Psoas muscle (tissue), 7 donors: ENCODE measurements at regions not wholly inside any gene's neighbourhood (a gene's known extent, or its start where the extent isn't known, plus 50 kb on each side); places are given as distances from the start of the nearest gene placed in this dataset.

Source experiments
- ATAC-seq, 4 donors: fragments of 200-7000 bp; cut with Tn5 transposase; one replicate each; pipeline ENCODE4 v1.9.1; 2020; ENCODE audit warnings: moderate library complexity in 3 of 4, mild to moderate bottlenecking in 2 of 4
- DNase-seq, 2 donors: peaks; one replicate each; pipeline ENCODE4 v3.0.0-alpha.2; 2020
- H3K27ac ChIP-seq: fragments of 200-600 bp; one replicate; pipeline ENCODE4 v1.8.0; 2022
- H3K27me3 ChIP-seq, 3 donors: fragments of 200-600 bp in 1 of 3; one replicate each; pipeline versions ENCODE4 v1.6.1 to v1.8.0; 2013 to 2022; ENCODE audit warnings: low read length in 2 of 3, mild to moderate bottlenecking in 2 of 3, moderate library complexity in 1 of 3; ENCODE audit not compliant: insufficient read depth in 3 of 3
- H3K36me3 ChIP-seq, 2 donors: fragments of 200-600 bp in 1 of 2; one replicate each; pipeline versions ENCODE4 v1.6.1 to v1.8.0; 2013 to 2022; ENCODE audit warnings: low read depth in 1 of 2, mild to moderate bottlenecking in 1 of 2, moderate library complexity in 1 of 2; ENCODE audit not compliant: insufficient read depth in 1 of 2
- H3K4me1 ChIP-seq: fragments of 200-600 bp; one replicate; pipeline ENCODE4 v1.8.0; 2022
- H3K4me3 ChIP-seq: fragments of 200-600 bp; one replicate; pipeline ENCODE4 v1.8.0; 2022; ENCODE audit warnings: mild to moderate bottlenecking
- H3K9me3 ChIP-seq: fragments of 200-600 bp; one replicate; pipeline ENCODE4 v1.8.0; 2022
- CTCF ChIP-seq: fragments of 200-600 bp; IDR thresholded peaks from one replicate; pipeline ENCODE4 v1.8.0; 2022; ENCODE audit warnings: antibody characterized with exemption
- WGBS, 3 donors: extraction: QIAGEN DNeasy Blood & Tissue Kit; methylation state at CpG; one replicate each; pipeline versions ENCODE4 v1.1.6 to v1.1.7; 2013; 5-methylcytosine and 5-hydroxymethylcytosine counted together
- intact Hi-C, 2 donors: fragments of 100-400 bp; cut with DNase I; formaldehyde crosslinking; loops; one replicate each; pipeline versions ENCODE4 v1.11.0 to v1.14.2; 2022
- donor health status: healthy with polysubstance abuse.
- donor health status: DM: no; HTN: no; CAD: no; lungs with moderate emphysema.
- donor health status: Bipolar disorder and iron deficiency.
- donor health status: healthy.
- donor health status: DM: yes; HTN: yes; CAD: no.
- donor health status: DM: no; HTN: no; CAD: no.
- donor health status: DM: yes; HTN: yes; CAD: no.

- Histone ChIP-seq H3K9me3 (no peaks in the 10 kb centered on the region), H3K4me3 (no peak overlapping the region), H3K27ac (no peak overlapping the region), H3K4me1 (no peaks in the 10 kb centered on the region), H3K36me3 (no peaks in the 10 kb centered on the region), H3K27me3 (no peaks in the 10 kb centered on the region)
- ATAC-seq (no peak), DNase-seq (no peak)
- intact Hi-C loops, result no loop called here
- WGBS, 3 donors, result 79 to 81% (median 79%) methylated on average over 3 of the region's 3 CpGs
- TF ChIP-seq CTCF, result no peak
These were observed 85.7 kb upstream of the STK17B start for GRCh38 chr2:196257086-196257485.

- H3K9me3 ChIP-seq, result no peaks in the 10 kb centered on the region
- DNase-seq (no peak), ATAC-seq (no peak)
- no peaks in the 10 kb centered on the region for H3K4me1 ChIP-seq
- no peak for TF ChIP-seq CTCF
- no peak overlapping the region for H3K4me3 ChIP-seq
- no peaks in the 10 kb centered on the region for H3K27me3 ChIP-seq
- H3K36me3 ChIP-seq, result no peaks in the 10 kb centered on the region
- no peak overlapping the region for H3K27ac ChIP-seq
- intact Hi-C loops, result no loop called here
These were observed 87.0 kb upstream of the STK17B start for GRCh38 chr2:196258407-196258806.

GRCh38 chr2:196259507-196260481, 88.4 kb upstream of the STK17B start:
- intact Hi-C loops, result no loop called here
- WGBS, 3 donors, result 87 to 92% (median 88%) methylated on average over 7 of the region's 7 CpGs
- TF ChIP-seq CTCF, result no peak
- Histone ChIP-seq H3K27me3 (no peaks in the 10 kb centered on the region), H3K36me3 (no peaks in the 10 kb centered on the region), H3K4me3 (no peak overlapping the region), H3K4me1 (no peaks in the 10 kb centered on the region), H3K9me3 (no peaks in the 10 kb centered on the region), H3K27ac (no peak overlapping the region)
- DNase-seq (no peak), ATAC-seq (no peak)

GRCh38 chr2:196260546-196260945, 89.2 kb upstream of the STK17B start:
- WGBS, 3 donors, result 90 to 93% (median 93%) methylated on average over 5 of the region's 5 CpGs
- ATAC-seq (no peak), DNase-seq (no peak)
- no peaks in the 10 kb centered on the region for H3K4me1 ChIP-seq
- no peak for TF ChIP-seq CTCF
- H3K9me3 ChIP-seq, result no peaks in the 10 kb centered on the region
- no peak overlapping the region for H3K27ac ChIP-seq
- H3K27me3 ChIP-seq, result no peaks in the 10 kb centered on the region
- intact Hi-C loops, result no loop called here
- H3K36me3 ChIP-seq, result no peaks in the 10 kb centered on the region
- no peak overlapping the region for H3K4me3 ChIP-seq

GRCh38 chr2:196262606-196263005, 91.2 kb upstream of the STK17B start:
- intact Hi-C loops, result no loop called here
- Histone ChIP-seq H3K27me3 (no peaks in the 10 kb centered on the region), H3K4me3 (no peak overlapping the region), H3K36me3 (no peaks in the 10 kb centered on the region), H3K4me1 (no peaks in the 10 kb centered on the region), H3K27ac (no peak overlapping the region), H3K9me3 (no peaks in the 10 kb centered on the region)
- WGBS, 3 donors, result 86 to 88% (median 88%) methylated on average over 9 of the region's 9 CpGs
- TF ChIP-seq CTCF, result no peak
- ATAC-seq (no peak), DNase-seq (no peak)
